Thyroid gland (tissue), 4 donors: ENCODE measurements at regions not wholly inside any gene's neighbourhood (a gene's known extent, or its start where the extent isn't known, plus 50 kb on each side); places are given as distances from the start of the nearest gene placed in this dataset.

Experiments
- CTCF ChIP-seq, 6 experiments: fragments of 200-600 bp in 3 of 6; fragments of 450-650 bp in 3 of 6; sonication (generic) in 3 of 6; IDR thresholded peaks; one replicate each; pipeline ENCODE4 v1.5.1; 2016 to 2019; ENCODE audit warnings: antibody characterized with exemption in 6 of 6, mild to moderate bottlenecking in 2 of 6, inconsistent platforms in 1 of 6, moderate library complexity in 1 of 6
- POLR2A ChIP-seq, 2 donors: fragments of 450-650 bp; IDR thresholded peaks; one replicate each; pipeline ENCODE4 v1.6.1; 2017; ENCODE audit warnings: antibody characterized with exemption in 2 of 2, mild to moderate bottlenecking in 2 of 2, moderate library complexity in 1 of 2

- TF ChIP-seq CTCF (IDR thresholded peaks at IDR 0.05): no peak
- no peak for TF ChIP-seq POLR2A (IDR thresholded peaks at IDR 0.05)
Measured at GRCh38 chr2:39522518-39522877, 85.4 kb upstream of the MAP4K3 start.
